NCI-H187 (cell line): ENCODE measurements at regions not wholly inside any gene's neighbourhood (a gene's known extent, or its start where the extent isn't known, plus 50 kb on each side); places are given as distances from the start of the nearest gene placed in this dataset.
A peak's percentile ranks its signal among the peaks of the same experiment; 100 is the strongest.

ENCODE experiments used
- DNase-seq, 2 experiments: peaks; one replicate each; lab custom pipeline; 2025; lab: John Stamatoyannopoulos, UW

DNA sequence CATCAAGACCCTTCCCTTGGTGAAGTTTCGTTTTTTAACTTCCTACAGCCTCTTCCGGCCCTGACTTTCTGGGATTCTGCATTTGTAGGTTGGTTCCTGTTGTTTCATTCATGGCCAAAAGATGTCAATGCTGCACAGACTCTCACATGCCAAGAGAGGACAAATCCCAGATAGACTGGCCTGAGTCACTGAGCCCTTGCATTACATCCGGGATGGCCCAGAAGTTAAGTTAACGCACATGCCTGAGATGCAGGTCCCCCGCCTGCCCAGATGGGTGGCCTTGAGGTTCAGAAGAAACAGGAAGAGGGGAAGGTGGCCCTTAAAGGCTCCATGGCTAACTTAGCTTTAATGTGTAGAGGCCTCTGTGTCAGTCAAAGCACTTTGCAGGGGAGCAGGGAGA, 51.6 kb upstream of the SRGAP3 start:
- DNase-seq, result no peak

DNA sequence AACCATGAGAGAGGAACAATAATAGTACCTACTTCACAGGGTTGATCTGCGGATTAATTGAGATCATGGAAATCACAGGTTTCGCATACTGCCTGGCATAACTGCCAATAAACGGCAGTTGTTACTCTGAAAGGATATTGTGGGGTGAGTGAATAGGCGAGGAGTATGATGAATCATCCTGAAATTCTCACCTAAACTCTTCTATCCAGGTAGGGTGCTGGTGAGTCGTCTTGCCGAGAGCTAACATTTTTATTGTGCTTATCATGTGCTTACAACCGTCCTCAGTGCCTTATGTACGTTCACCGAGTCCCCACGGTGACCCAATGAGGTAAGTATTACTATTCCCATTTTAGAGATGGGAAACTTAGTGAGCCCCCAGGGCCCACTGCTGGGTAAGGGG, 52.4 kb upstream of the SRGAP3 start:
- no peak for DNase-seq

- DNase-seq, result peak; percentile 11 to 47
Observed at GRCh38 chr3:9302425-9303181, 53.2 kb upstream of the SRGAP3 start.

- no peak for DNase-seq
Observed at GRCh38 chr3:9308298-9308990, 54.4 kb upstream of the THUMPD3 start.

- no peak for DNase-seq
Observed at GRCh38 chr3:9310043-9310442, 52.8 kb upstream of the THUMPD3 start.

- DNase-seq, result no peak
Observed at GRCh38 chr3:9311228-9311627, 51.6 kb upstream of the THUMPD3 start.
